Left renal cortex interstitium (tissue), 4 donors: ENCODE measurements at regions not wholly inside any gene's neighbourhood (a gene's known extent, or its start where the extent isn't known, plus 50 kb on each side); places are given as distances from the start of the nearest gene placed in this dataset.

Experiments used
- DNase-seq, 4 donors: peaks; one replicate each; pipeline ENCODE4 v3.0.0-alpha.2; 2013; ENCODE audit warnings: low read depth in 4 of 4, low spot score in 2 of 4, missing footprints in 1 of 4

- no peak for DNase-seq
These were observed 173.0 kb upstream of the NEBL start for GRCh38 chr10:21069929-21070700.

- DNase-seq: no peak
These were observed 172.2 kb upstream of the NEBL start for GRCh38 chr10:21069278-21069677.

- DNase-seq: no peak
These were observed 171.0 kb upstream of the NEBL start for GRCh38 chr10:21068026-21068656.

GRCh38 chr10:21065621-21066248 is 168.6 kb upstream of the NEBL start:
- no peak for DNase-seq

- DNase-seq: no peak
These were observed 164.9 kb upstream of the NEBL start for GRCh38 chr10:21061982-21062381.

GRCh38 chr10:21061184-21061583 is 164.1 kb upstream of the NEBL start:
- no peak for DNase-seq

- DNase-seq: no peak
These were observed 163.5 kb upstream of the NEBL start for GRCh38 chr10:21060626-21061025.

- DNase-seq: no peak
These were observed 160.9 kb upstream of the NEBL start for GRCh38 chr10:21057989-21058388.

GRCh38 chr10:21057436-21057835 is 160.3 kb upstream of the NEBL start:
- DNase-seq: no peak

- no peak for DNase-seq
These were observed 159.3 kb upstream of the NEBL start for GRCh38 chr10:21056461-21056860.

- no peak for DNase-seq
These were observed 158.4 kb upstream of the NEBL start for GRCh38 chr10:21055339-21056135.

GRCh38 chr10:21053953-21054690 is 157.0 kb upstream of the NEBL start:
- DNase-seq: no peak

- no peak for DNase-seq
These were observed 155.6 kb upstream of the NEBL start for GRCh38 chr10:21052709-21053104.

GRCh38 chr10:21052072-21052708 is 155.1 kb upstream of the NEBL start:
- DNase-seq: no peak

GRCh38 chr10:21049482-21049881 is 152.4 kb upstream of the NEBL start:
- DNase-seq: no peak

GRCh38 chr10:21048068-21048467 is 151.0 kb upstream of the NEBL start:
- no peak for DNase-seq

GRCh38 chr10:21047511-21047910 is 150.4 kb upstream of the NEBL start:
- no peak for DNase-seq

GRCh38 chr10:21047096-21047495 is 150.0 kb upstream of the NEBL start:
- DNase-seq: no peak

GRCh38 chr10:21043044-21043443 is 145.9 kb upstream of the NEBL start:
- DNase-seq: no peak

- DNase-seq: no peak
These were observed 145.4 kb upstream of the NEBL start for GRCh38 chr10:21042536-21042935.
